GM19240 (cell line): ENCODE measurements at regions not wholly inside any gene's neighbourhood (a gene's known extent, or its start where the extent isn't known, plus 50 kb on each side); places are given as distances from the start of the nearest gene placed in this dataset.

Source experiments
- DNase-seq: peaks from one replicate; pipeline ENCODE4 v3.0.0; 2011; ENCODE audit warnings: low spot score; ENCODE audit not compliant: insufficient read length

GRCh38 chr2:188203776-188204175 lies 87.9 kb upstream of the GULP1 start:
- DNase-seq = no peak

GRCh38 chr2:188204824-188205223 lies 86.8 kb upstream of the GULP1 start:
- no peak for DNase-seq

GRCh38 chr2:188207554-188207953 lies 84.1 kb upstream of the GULP1 start:
- no peak for DNase-seq

- no peak for DNase-seq
Measured at GRCh38 chr2:188209218-188209617, 82.5 kb upstream of the GULP1 start.

GRCh38 chr2:188217264-188217663 lies 74.4 kb upstream of the GULP1 start:
- no peak for DNase-seq

GRCh38 chr2:188219541-188219940 lies 72.1 kb upstream of the GULP1 start:
- no peak for DNase-seq

- DNase-seq = no peak
Measured at GRCh38 chr2:188220535-188220934, 71.1 kb upstream of the GULP1 start.

- no peak for DNase-seq
Measured at GRCh38 chr2:188227713-188228112, 64.0 kb upstream of the GULP1 start.

- no peak for DNase-seq
Measured at GRCh38 chr2:188235364-188235763, 56.3 kb upstream of the GULP1 start.

GRCh38 chr2:188238386-188238785 lies 53.3 kb upstream of the GULP1 start:
- DNase-seq = no peak
